Activated CD8-positive, alpha-beta memory T cell treated with anti-CD3 and anti-CD28 coated beads for 48 hours (primary cell): ENCODE measurements at regions not wholly inside any gene's neighbourhood (a gene's known extent, or its start where the extent isn't known, plus 50 kb on each side); places are given as distances from the start of the nearest gene placed in this dataset.
"Not testable (repeated sequence)": the region's sequence is repeated elsewhere in the genome, so short reads cannot be mapped to it uniquely, and the experiment has no call there.

ENCODE experiments used
- DNase-seq, 3 experiments: peaks; one replicate each; pipeline ENCODE4 v3.0.0-alpha.2; 2020; ENCODE audit warnings: low read depth in 2 of 3, low spot score in 2 of 3

- no peak for DNase-seq
Measured at GRCh38 chr15:30030345-30030744, 52.4 kb upstream of the GOLGA8J start.

GRCh38 chr15:30023798-30024295 is 58.9 kb upstream of the GOLGA8J start:
- DNase-seq = no peak

GRCh38 chr15:30010746-30011145 is 72.0 kb upstream of the GOLGA8J start:
- no peak for DNase-seq

- no peak for DNase-seq
Measured at GRCh38 chr15:30008156-30008555, 74.6 kb upstream of the GOLGA8J start.

- no peak for DNase-seq
Measured at GRCh38 chr15:30001602-30002001, 81.2 kb upstream of the GOLGA8J start.

- DNase-seq = no peak
Measured at GRCh38 chr15:29998033-29998432, 84.7 kb upstream of the GOLGA8J start.

GRCh38 chr15:29997499-29997898 is 85.3 kb upstream of the GOLGA8J start:
- no peak for DNase-seq

GRCh38 chr15:29994284-29994683 is 88.5 kb upstream of the GOLGA8J start:
- DNase-seq = no peak

- DNase-seq = no peak
Measured at GRCh38 chr15:29990954-29991353, 91.8 kb upstream of the GOLGA8J start.

- no peak for DNase-seq
Measured at GRCh38 chr15:29990035-29990434, 92.7 kb upstream of the GOLGA8J start.

- DNase-seq = no peak
Measured at GRCh38 chr15:29988701-29989100, 94.1 kb upstream of the GOLGA8J start.

GRCh38 chr15:29986946-29987345 is 95.8 kb upstream of the GOLGA8J start:
- no peak for DNase-seq

- no peak for DNase-seq
Measured at GRCh38 chr15:29978411-29979382, 104.1 kb upstream of the GOLGA8J start.

GRCh38 chr15:29974056-29974455 is 108.7 kb upstream of the GOLGA8J start:
- DNase-seq = not testable (repeated sequence)

GRCh38 chr15:29972051-29972450 is 110.7 kb upstream of the GOLGA8J start:
- no peak for DNase-seq

GRCh38 chr15:29970402-29970695 is 112.4 kb upstream of the GOLGA8J start:
- DNase-seq = no peak

- DNase-seq = no peak
Measured at GRCh38 chr15:29969562-29970401, 113.0 kb upstream of the GOLGA8J start.

GRCh38 chr15:29968895-29969561 is 113.7 kb upstream of the GOLGA8J start:
- DNase-seq = no peak

- no peak for DNase-seq
Measured at GRCh38 chr15:29968099-29968894, 114.5 kb upstream of the GOLGA8J start.

GRCh38 chr15:29962407-29962806 is 120.3 kb upstream of the GOLGA8J start:
- DNase-seq = no peak
